ENCODE measurements at regions not wholly inside any gene's neighbourhood (a gene's known extent, or its start where the extent isn't known, plus 50 kb on each side); places are given as distances from the start of the nearest gene placed in this dataset.

DNA sequence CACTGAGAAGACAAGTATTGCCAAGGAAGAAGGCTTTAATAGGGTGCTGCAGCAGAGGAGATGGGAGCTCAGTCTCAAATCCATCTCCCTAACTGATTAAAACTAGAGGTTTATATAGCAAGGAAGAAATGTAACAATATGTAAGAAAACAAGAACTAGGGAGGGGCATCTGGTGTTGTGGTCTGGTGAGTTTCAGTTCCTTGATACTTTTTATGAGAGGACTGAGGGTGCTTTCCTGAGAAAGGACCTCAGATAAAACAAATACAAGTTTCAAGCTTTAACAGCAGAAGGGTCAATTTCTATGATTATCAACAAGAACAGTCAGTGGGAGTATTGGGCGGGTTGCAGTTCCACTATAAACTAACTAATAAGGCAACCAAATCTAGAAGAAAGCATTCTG is 1967.5 kb downstream of the SUCLG1 start:
- no peaks in the 10 kb centered on the region for H3K27me3 ChIP-seq (replicated peaks; ENCODE audit: control insufficient read depth, insufficient read depth, low read length)
- peaks cover 6% of the 10 kb centered on the region for H3K9me3 ChIP-seq (ENCODE audit: control insufficient read depth, low read length)
- no peak for DNase-seq (ENCODE audit: low read depth)
- no peaks in the 10 kb centered on the region for H3K36me3 ChIP-seq (ENCODE audit: control insufficient read depth, insufficient read depth, low read length, severe bottlenecking)
- H3K9ac ChIP-seq (ENCODE audit: low read length): no peak overlapping the region
- no peaks in the 10 kb centered on the region for H3K4me1 ChIP-seq (ENCODE audit: control insufficient read depth, insufficient read depth, low read length)
- no peak overlapping the region for H3K4me3 ChIP-seq (ENCODE audit: low read length)

DNA sequence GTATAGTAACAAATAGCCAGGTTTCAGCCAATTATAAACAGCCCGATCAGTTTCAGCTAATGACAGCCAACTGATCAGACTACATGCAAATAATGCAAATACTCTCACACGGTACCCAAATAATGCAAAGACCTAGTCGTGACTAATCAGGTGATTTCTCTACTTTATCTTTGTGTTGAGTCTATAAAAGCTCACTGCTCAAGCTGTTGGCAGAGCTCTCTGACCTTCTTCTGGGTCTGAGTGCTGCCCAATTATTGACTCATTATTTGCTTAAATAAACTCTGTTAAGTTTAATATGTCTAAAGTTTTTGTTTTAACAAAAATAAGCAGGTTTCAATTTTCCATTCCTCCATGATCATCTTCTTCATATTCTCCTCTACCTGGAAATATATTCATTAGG is 1971.7 kb downstream of the SUCLG1 start:
- H3K9me3 ChIP-seq (ENCODE audit: control insufficient read depth, low read length): peaks cover 6% of the 10 kb centered on the region
- no peaks in the 10 kb centered on the region for H3K27me3 ChIP-seq (replicated peaks; ENCODE audit: control insufficient read depth, insufficient read depth, low read length)
- no peaks in the 10 kb centered on the region for H3K36me3 ChIP-seq (ENCODE audit: control insufficient read depth, insufficient read depth, low read length, severe bottlenecking)
- H3K4me3 ChIP-seq (ENCODE audit: low read length): no peak overlapping the region
- H3K9ac ChIP-seq (ENCODE audit: low read length): no peak overlapping the region
- no peaks in the 10 kb centered on the region for H3K4me1 ChIP-seq (ENCODE audit: control insufficient read depth, insufficient read depth, low read length)
- no peak for DNase-seq (ENCODE audit: low read depth)

DNA sequence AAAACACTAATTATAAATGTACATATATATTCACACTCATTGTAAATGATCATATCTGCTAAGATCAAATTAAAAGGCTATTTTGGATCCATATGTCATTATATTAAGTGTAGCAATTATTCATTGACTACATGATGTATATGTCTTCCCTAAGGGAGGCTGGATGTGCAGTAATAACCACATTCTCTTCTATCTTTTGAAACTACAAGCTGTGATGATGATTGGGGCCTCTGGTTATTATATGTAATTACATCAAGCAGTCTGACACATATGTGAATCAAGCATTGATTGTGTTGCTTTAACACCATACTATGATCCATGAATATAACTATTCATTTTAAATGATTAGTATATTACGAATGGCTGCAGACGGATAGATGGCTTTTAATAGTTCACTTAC is 1973.4 kb downstream of the SUCLG1 start:
- no peaks in the 10 kb centered on the region for H3K36me3 ChIP-seq (ENCODE audit: control insufficient read depth, insufficient read depth, low read length, severe bottlenecking)
- H3K27me3 ChIP-seq (replicated peaks; ENCODE audit: control insufficient read depth, insufficient read depth, low read length): no peaks in the 10 kb centered on the region
- no peaks in the 10 kb centered on the region for H3K4me1 ChIP-seq (ENCODE audit: control insufficient read depth, insufficient read depth, low read length)
- no peak for DNase-seq (ENCODE audit: low read depth)
- H3K4me3 ChIP-seq (ENCODE audit: low read length): no peak overlapping the region
- H3K9ac ChIP-seq (ENCODE audit: low read length): no peak overlapping the region
- no peaks in the 10 kb centered on the region for H3K9me3 ChIP-seq (ENCODE audit: control insufficient read depth, low read length)

- no peak overlapping the region for H3K9ac ChIP-seq (ENCODE audit: low read length)
- H3K9me3 ChIP-seq (ENCODE audit: control insufficient read depth, low read length): no peaks in the 10 kb centered on the region
- H3K4me1 ChIP-seq (ENCODE audit: control insufficient read depth, insufficient read depth, low read length): no peaks in the 10 kb centered on the region
- H3K27me3 ChIP-seq (replicated peaks; ENCODE audit: control insufficient read depth, insufficient read depth, low read length): no peaks in the 10 kb centered on the region
- H3K4me3 ChIP-seq (ENCODE audit: low read length): no peak overlapping the region
- H3K36me3 ChIP-seq (ENCODE audit: control insufficient read depth, insufficient read depth, low read length, severe bottlenecking): no peaks in the 10 kb centered on the region
- DNase-seq (ENCODE audit: low read depth): no peak
Observed at GRCh38 chr2:82481207-82481606, 1977.9 kb downstream of the SUCLG1 start.

- H3K9ac ChIP-seq (ENCODE audit: low read length): no peak overlapping the region
- H3K9me3 ChIP-seq (ENCODE audit: control insufficient read depth, low read length): no peaks in the 10 kb centered on the region
- H3K4me1 ChIP-seq (ENCODE audit: control insufficient read depth, insufficient read depth, low read length): no peaks in the 10 kb centered on the region
- no peak overlapping the region for H3K4me3 ChIP-seq (ENCODE audit: low read length)
- no peak for DNase-seq (ENCODE audit: low read depth)
- no peaks in the 10 kb centered on the region for H3K27me3 ChIP-seq (replicated peaks; ENCODE audit: control insufficient read depth, insufficient read depth, low read length)
- no peaks in the 10 kb centered on the region for H3K36me3 ChIP-seq (ENCODE audit: control insufficient read depth, insufficient read depth, low read length, severe bottlenecking)
Observed at GRCh38 chr2:82478641-82479040, 1980.4 kb downstream of the SUCLG1 start.

GRCh38 chr2:82476094-82476493 is 1983.0 kb downstream of the SUCLG1 start:
- DNase-seq (ENCODE audit: low read depth): no peak
- H3K9ac ChIP-seq (ENCODE audit: low read length): no peak overlapping the region
- no peak overlapping the region for H3K4me3 ChIP-seq (ENCODE audit: low read length)
- H3K36me3 ChIP-seq (ENCODE audit: control insufficient read depth, insufficient read depth, low read length, severe bottlenecking): no peaks in the 10 kb centered on the region
- no peaks in the 10 kb centered on the region for H3K4me1 ChIP-seq (ENCODE audit: control insufficient read depth, insufficient read depth, low read length)
- no peaks in the 10 kb centered on the region for H3K9me3 ChIP-seq (ENCODE audit: control insufficient read depth, low read length)
- no peaks in the 10 kb centered on the region for H3K27me3 ChIP-seq (replicated peaks; ENCODE audit: control insufficient read depth, insufficient read depth, low read length)

- no peak overlapping the region for H3K9ac ChIP-seq (ENCODE audit: low read length)
- no peak overlapping the region for H3K4me3 ChIP-seq (ENCODE audit: low read length)
- H3K27me3 ChIP-seq (replicated peaks; ENCODE audit: control insufficient read depth, insufficient read depth, low read length): no peaks in the 10 kb centered on the region
- DNase-seq (ENCODE audit: low read depth): no peak
- no peaks in the 10 kb centered on the region for H3K36me3 ChIP-seq (ENCODE audit: control insufficient read depth, insufficient read depth, low read length, severe bottlenecking)
- peaks cover 4% of the 10 kb centered on the region for H3K9me3 ChIP-seq (ENCODE audit: control insufficient read depth, low read length)
- no peaks in the 10 kb centered on the region for H3K4me1 ChIP-seq (ENCODE audit: control insufficient read depth, insufficient read depth, low read length)
Observed at GRCh38 chr2:82428251-82428650, 2030.8 kb downstream of the SUCLG1 start.

- H3K4me1 ChIP-seq (ENCODE audit: control insufficient read depth, insufficient read depth, low read length): no peaks in the 10 kb centered on the region
- H3K4me3 ChIP-seq (ENCODE audit: low read length): no peak overlapping the region
- H3K36me3 ChIP-seq (ENCODE audit: control insufficient read depth, insufficient read depth, low read length, severe bottlenecking): no peaks in the 10 kb centered on the region
- no peaks in the 10 kb centered on the region for H3K27me3 ChIP-seq (replicated peaks; ENCODE audit: control insufficient read depth, insufficient read depth, low read length)
- no peak for DNase-seq (ENCODE audit: low read depth)
- no peak overlapping the region for H3K9ac ChIP-seq (ENCODE audit: low read length)
- H3K9me3 ChIP-seq (ENCODE audit: control insufficient read depth, low read length): no peaks in the 10 kb centered on the region
Observed at GRCh38 chr2:82412021-82412420, 2047.1 kb downstream of the SUCLG1 start.

GRCh38 chr2:82411071-82411470 is 2048.0 kb downstream of the SUCLG1 start:
- H3K9me3 ChIP-seq (ENCODE audit: control insufficient read depth, low read length): no peaks in the 10 kb centered on the region
- H3K36me3 ChIP-seq (ENCODE audit: control insufficient read depth, insufficient read depth, low read length, severe bottlenecking): no peaks in the 10 kb centered on the region
- H3K4me3 ChIP-seq (ENCODE audit: low read length): no peak overlapping the region
- no peaks in the 10 kb centered on the region for H3K27me3 ChIP-seq (replicated peaks; ENCODE audit: control insufficient read depth, insufficient read depth, low read length)
- H3K9ac ChIP-seq (ENCODE audit: low read length): no peak overlapping the region
- no peaks in the 10 kb centered on the region for H3K4me1 ChIP-seq (ENCODE audit: control insufficient read depth, insufficient read depth, low read length)
- no peak for DNase-seq (ENCODE audit: low read depth)

DNA sequence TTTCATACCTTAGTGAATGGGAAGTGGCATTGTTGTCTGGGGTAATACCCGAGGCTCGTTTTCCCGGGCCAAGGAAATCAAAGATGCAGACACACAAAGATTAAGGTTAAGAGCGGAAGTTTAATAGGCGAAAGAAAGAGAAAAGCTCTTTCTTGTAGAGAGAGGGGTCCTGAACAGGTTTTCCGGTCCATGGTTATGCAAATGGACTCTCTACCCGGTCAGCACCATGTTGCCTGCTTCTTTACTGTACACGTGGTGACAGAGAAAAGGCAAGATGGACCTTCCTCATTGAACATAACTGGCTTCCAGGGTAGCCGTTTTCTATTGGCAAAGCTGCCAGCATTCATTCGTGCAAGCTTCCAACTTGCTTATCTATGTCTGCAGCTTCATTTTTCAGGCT is 2063.5 kb downstream of the SUCLG1 start:
- Histone ChIP-seq H3K36me3 (ENCODE audit: control insufficient read depth, insufficient read depth, low read length, severe bottlenecking) (no peaks in the 10 kb centered on the region), H3K9ac (ENCODE audit: low read length) (no peak overlapping the region), H3K27me3 (replicated peaks; ENCODE audit: control insufficient read depth, insufficient read depth, low read length) (no peaks in the 10 kb centered on the region), H3K4me1 (ENCODE audit: control insufficient read depth, insufficient read depth, low read length) (no peaks in the 10 kb centered on the region), H3K9me3 (ENCODE audit: control insufficient read depth, low read length) (no peaks in the 10 kb centered on the region), H3K4me3 (ENCODE audit: low read length) (no peak overlapping the region)
- no peak for DNase-seq (ENCODE audit: low read depth)

GRCh38 chr2:82391386-82391785 is 2067.7 kb downstream of the SUCLG1 start:
- no peaks in the 10 kb centered on the region for H3K4me1 ChIP-seq (ENCODE audit: control insufficient read depth, insufficient read depth, low read length)
- H3K4me3 ChIP-seq (ENCODE audit: low read length): no peak overlapping the region
- H3K9me3 ChIP-seq (ENCODE audit: control insufficient read depth, low read length): no peaks in the 10 kb centered on the region
- no peaks in the 10 kb centered on the region for H3K27me3 ChIP-seq (replicated peaks; ENCODE audit: control insufficient read depth, insufficient read depth, low read length)
- H3K36me3 ChIP-seq (ENCODE audit: control insufficient read depth, insufficient read depth, low read length, severe bottlenecking): no peaks in the 10 kb centered on the region
- DNase-seq (ENCODE audit: low read depth): no peak
- no peak overlapping the region for H3K9ac ChIP-seq (ENCODE audit: low read length)

DNA sequence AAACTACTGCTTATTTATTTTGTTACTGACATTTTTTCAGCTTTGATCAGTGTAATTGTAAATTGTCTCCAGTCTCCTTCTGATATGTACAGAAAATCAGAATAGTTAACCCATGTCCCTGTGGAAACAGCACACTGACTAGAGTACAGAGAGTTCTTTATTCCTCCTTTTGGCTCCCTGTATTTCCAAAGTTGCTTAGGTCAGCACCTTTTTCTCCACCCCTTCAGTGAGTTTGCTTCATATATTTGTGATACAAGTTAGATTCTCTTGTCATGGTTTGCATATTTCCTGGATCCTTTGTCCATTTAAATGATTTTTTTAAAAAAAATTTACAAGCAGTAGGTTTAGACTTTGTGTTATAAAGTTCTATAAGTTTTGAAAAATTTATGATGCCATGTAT is 2051.1 kb upstream of the LRRTM1 start:
- Histone ChIP-seq H3K27me3 (replicated peaks; ENCODE audit: control insufficient read depth, insufficient read depth, low read length) (no peaks in the 10 kb centered on the region), H3K9me3 (ENCODE audit: control insufficient read depth, low read length) (no peaks in the 10 kb centered on the region), H3K4me3 (ENCODE audit: low read length) (no peak overlapping the region), H3K4me1 (ENCODE audit: control insufficient read depth, insufficient read depth, low read length) (no peaks in the 10 kb centered on the region), H3K36me3 (ENCODE audit: control insufficient read depth, insufficient read depth, low read length, severe bottlenecking) (no peaks in the 10 kb centered on the region), H3K9ac (ENCODE audit: low read length) (no peak overlapping the region)
- no peak for DNase-seq (ENCODE audit: low read depth)
